Fibroblast of upper back skin (primary cell): ENCODE measurements at regions not wholly inside any gene's neighbourhood (a gene's known extent, or its start where the extent isn't known, plus 50 kb on each side); places are given as distances from the start of the nearest gene placed in this dataset.

Source experiments
- DNase-seq: peaks from one replicate; pipeline ENCODE4 v3.0.0-alpha.2; 2013

GRCh38 chr14:101707068-101707842, 54.3 kb upstream of the PPP2R5C start:
- peak; percentile 83 for DNase-seq

DNA sequence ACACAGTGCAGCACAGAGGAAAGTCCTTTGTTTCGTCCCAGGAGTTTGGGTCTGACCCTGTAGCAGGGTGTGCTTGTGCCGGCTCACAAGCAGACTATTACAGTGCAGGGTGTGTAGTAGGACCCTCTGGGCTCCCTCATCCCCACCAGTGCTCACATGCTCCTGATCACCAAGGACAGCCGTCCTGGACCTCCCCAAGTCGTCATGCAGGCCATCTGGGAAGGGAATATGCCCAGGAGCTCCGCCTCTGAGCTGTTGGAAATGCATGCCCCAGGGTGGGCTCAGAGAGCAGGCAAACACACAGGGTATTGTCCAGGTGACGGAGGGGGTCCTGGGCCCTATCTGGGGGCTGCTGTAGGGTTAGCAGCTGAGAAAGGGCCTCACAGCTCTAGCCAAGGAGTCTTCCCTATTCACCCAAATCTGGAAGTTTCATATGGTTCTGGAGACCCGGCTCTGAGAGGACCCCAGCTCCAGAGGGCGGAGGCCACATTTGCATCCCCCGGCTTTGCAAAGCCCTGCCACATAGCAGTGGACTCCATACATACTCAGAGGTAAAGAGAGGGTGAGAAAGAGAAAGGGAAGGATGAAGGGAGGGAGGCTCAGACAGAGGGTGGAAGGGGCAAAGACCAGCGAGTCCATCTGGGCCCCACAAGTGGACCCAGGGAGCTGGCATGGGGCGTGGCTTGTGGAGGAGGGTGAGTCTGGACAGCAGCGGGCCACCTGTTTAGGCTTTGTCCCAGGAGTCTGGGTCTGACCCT, 53.5 kb upstream of the PPP2R5C start:
- no peak for DNase-seq

- no peak for DNase-seq
These were observed 52.5 kb upstream of the PPP2R5C start for GRCh38 chr14:101708853-101709532.

DNA sequence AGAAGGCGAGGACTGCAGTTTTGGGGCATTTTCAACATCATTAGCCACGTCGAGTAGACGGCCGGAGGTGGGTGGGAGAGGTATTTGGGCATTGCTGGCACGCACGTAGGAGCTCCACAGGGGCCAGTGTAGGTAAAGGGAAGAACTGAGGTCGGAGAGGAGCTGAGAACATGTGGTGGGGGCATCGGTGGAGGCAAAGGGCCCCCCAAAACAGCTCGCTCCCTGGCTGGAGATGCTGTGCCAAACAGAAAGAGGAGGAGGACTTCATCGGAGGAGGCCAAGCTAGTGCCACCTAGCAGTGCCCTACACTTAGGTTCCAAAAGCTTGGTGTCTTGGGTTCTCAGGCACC, 52.0 kb upstream of the PPP2R5C start:
- DNase-seq, result no peak

- no peak for DNase-seq
These were observed 51.3 kb upstream of the PPP2R5C start for GRCh38 chr14:101709962-101710931.

- DNase-seq, result no peak
These were observed 50.3 kb upstream of the PPP2R5C start for GRCh38 chr14:101711041-101711856.
